Gastrocnemius medialis (tissue), 4 donors: ENCODE measurements at regions not wholly inside any gene's neighbourhood (a gene's known extent, or its start where the extent isn't known, plus 50 kb on each side); places are given as distances from the start of the nearest gene placed in this dataset.

ENCODE experiments used
- ATAC-seq, 2 donors: fragments of 150-250 bp; one replicate each; pipeline ENCODE4 v1.9.1; 2016
- DNase-seq, 2 donors: peaks; one replicate each; pipeline ENCODE4 v3.0.0-alpha.2; 2019
- H3K27ac ChIP-seq, 4 donors: fragments of 200-600 bp; sonication (generic); 1 replicate in 1 of 4; 2 replicates in 3 of 4; pipeline ENCODE4 v1.5.1; 2016 to 2018; ENCODE audit warnings: mild to moderate bottlenecking in 2 of 4, moderate library complexity in 1 of 4
- H3K27me3 ChIP-seq, 3 donors: fragments of 200-600 bp; sonication (generic) in 2 of 3; 1 replicate in 1 of 3; 2 replicates in 2 of 3; pipeline versions ENCODE4 v1.5.1 to v1.6.0; 2016 to 2019; ENCODE audit warnings: mild to moderate bottlenecking in 1 of 3, moderate library complexity in 1 of 3
- H3K36me3 ChIP-seq, 2 donors: fragments of 200-600 bp; sonication (generic) in 1 of 2; one replicate each; pipeline ENCODE4 v1.5.1; 2017 to 2018
- H3K4me1 ChIP-seq, 2 donors: fragments of 200-600 bp; sonication (generic) in 1 of 2; one replicate each; pipeline ENCODE4 v1.5.1; 2016 to 2017; ENCODE audit warnings: mild to moderate bottlenecking in 2 of 2
- H3K4me3 ChIP-seq, 4 donors: fragments of 200-600 bp; sonication (generic) in 3 of 4; 1 replicate in 1 of 4; 2 replicates in 3 of 4; pipeline ENCODE4 v1.5.1; 2016 to 2019; ENCODE audit warnings: mild to moderate bottlenecking in 2 of 4
- H3K9me3 ChIP-seq, 3 donors: fragments of 200-600 bp; sonication (generic) in 2 of 3; 1 replicate in 1 of 3; 2 replicates in 2 of 3; pipeline ENCODE4 v1.5.1; 2016 to 2019
- POLR2A ChIP-seq, 2 donors: fragments of 450-650 bp; IDR thresholded peaks; one replicate each; pipeline ENCODE4 v1.6.1; 2017; ENCODE audit warnings: antibody characterized with exemption in 2 of 2, mild to moderate bottlenecking in 2 of 2, moderate library complexity in 2 of 2
- in situ Hi-C, 4 donors: fragments of 200-750 bp; cut with MboI; loops; one replicate each; pipeline versions ENCODE4 v1.15.0 to v1.8.0; 2017; ENCODE audit warnings: low sequenced_read_pairs in 4 of 4
- intact Hi-C: fragments of 100-400 bp; cut with DNase I; formaldehyde crosslinking; loops from one replicate; pipeline ENCODE4 v1.15.1; 2023; ENCODE audit warnings: low total_unique reads
- TF ChIP-seq, protein P1 (sequence below), 5 experiments: fragments of 450-650 bp in 3 of 5; fragments of 200-600 bp in 2 of 5; sonication (generic) in 2 of 5; IDR thresholded peaks in 4 of 5; conservative IDR thresholded peaks in 1 of 5; 1 replicate in 4 of 5; 2 replicates in 1 of 5; pipeline ENCODE4 v1.5.1; 2016 to 2019; ENCODE audit warnings: antibody characterized with exemption in 5 of 5, mild to moderate bottlenecking in 3 of 5, moderate library complexity in 3 of 5

DNA sequence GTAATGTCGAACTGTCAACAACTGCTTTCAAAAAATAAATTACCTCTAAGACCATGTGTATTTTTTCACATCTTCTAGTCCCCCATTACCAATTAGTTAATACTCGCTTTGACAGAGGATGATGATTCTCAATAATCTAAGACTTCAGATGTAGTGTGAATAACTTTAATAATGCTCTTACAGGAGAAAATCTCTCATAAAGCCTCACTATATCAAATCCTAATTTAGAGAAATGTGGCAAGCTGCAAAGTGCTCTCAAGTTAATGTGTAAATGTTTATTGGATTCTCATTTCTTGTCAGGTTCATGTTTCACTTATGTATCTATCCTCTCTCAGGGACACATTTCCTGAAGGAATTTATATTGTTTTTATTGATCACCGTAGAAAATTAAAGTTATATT is 223.9 kb downstream of the CDH7 start:
- no peak overlapping the region for H3K4me3 ChIP-seq
- intact Hi-C loops (no loop called here), in situ Hi-C loops (no loop called here)
- ATAC-seq (no peak), DNase-seq (no peak)
- no peaks in the 10 kb centered on the region for H3K27me3 ChIP-seq
- no peaks in the 10 kb centered on the region for H3K36me3 ChIP-seq
- H3K27ac ChIP-seq: no peak overlapping the region
- no peaks in the 10 kb centered on the region for H3K4me1 ChIP-seq
- no peak for TF ChIP-seq POLR2A (IDR thresholded peaks at IDR 0.05)
- TF ChIP-seq, protein P1, sequence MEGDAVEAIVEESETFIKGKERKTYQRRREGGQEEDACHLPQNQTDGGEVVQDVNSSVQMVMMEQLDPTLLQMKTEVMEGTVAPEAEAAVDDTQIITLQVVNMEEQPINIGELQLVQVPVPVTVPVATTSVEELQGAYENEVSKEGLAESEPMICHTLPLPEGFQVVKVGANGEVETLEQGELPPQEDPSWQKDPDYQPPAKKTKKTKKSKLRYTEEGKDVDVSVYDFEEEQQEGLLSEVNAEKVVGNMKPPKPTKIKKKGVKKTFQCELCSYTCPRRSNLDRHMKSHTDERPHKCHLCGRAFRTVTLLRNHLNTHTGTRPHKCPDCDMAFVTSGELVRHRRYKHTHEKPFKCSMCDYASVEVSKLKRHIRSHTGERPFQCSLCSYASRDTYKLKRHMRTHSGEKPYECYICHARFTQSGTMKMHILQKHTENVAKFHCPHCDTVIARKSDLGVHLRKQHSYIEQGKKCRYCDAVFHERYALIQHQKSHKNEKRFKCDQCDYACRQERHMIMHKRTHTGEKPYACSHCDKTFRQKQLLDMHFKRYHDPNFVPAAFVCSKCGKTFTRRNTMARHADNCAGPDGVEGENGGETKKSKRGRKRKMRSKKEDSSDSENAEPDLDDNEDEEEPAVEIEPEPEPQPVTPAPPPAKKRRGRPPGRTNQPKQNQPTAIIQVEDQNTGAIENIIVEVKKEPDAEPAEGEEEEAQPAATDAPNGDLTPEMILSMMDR (IDR thresholded peaks at IDR 0.05 in 4 of 5, conservative IDR thresholded peaks at IDR 0.05 in 1 of 5): no peak
- H3K9me3 ChIP-seq: no peaks in the 10 kb centered on the region

DNA sequence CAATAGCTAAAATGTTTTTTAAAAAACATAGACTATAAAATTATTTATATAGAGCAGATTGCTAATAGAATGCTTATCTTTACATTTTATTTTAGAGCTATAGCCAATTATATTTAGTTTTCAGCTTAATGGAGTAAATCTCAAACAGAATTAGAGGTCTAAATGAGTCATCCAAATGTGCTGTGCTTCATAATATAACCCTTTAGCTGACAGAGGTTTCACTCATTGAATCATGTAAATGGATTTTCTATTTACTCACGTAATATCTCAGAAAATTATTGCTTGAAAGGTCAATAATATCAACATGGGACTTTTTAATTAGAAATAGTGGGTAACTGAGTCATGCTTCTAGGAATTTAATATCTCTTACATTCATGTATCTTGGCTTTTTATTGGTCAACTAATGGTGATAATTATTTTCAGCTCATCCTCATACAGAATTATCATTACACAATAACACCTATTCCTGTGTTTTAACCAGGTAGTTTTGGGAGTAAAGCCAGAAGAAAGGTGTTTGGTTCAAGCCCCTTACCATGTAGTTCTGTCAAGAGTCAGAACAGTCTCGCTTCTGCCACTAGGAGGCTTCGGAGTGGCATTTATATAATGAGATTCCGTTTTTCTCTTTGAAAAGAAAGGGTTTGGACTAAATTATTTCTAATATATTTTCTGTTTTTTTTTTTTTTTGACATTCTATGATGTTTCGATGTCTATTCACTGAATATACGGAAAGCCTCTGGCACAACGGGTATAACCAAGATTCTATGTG is 217.6 kb downstream of the CDH7 start:
- Histone ChIP-seq H3K4me1 (no peaks in the 10 kb centered on the region), H3K27me3 (no peaks in the 10 kb centered on the region), H3K36me3 (no peaks in the 10 kb centered on the region), H3K9me3 (no peaks in the 10 kb centered on the region), H3K4me3 (no peak overlapping the region), H3K27ac (no peak overlapping the region)
- in situ Hi-C loops: no loop called here
- intact Hi-C loops: no loop called here
- no peak for TF ChIP-seq POLR2A (IDR thresholded peaks at IDR 0.05)
- TF ChIP-seq, protein P1 (IDR thresholded peaks at IDR 0.05 in 4 of 5, conservative IDR thresholded peaks at IDR 0.05 in 1 of 5): no peak
- ATAC-seq (no peak), DNase-seq (no peak)

DNA sequence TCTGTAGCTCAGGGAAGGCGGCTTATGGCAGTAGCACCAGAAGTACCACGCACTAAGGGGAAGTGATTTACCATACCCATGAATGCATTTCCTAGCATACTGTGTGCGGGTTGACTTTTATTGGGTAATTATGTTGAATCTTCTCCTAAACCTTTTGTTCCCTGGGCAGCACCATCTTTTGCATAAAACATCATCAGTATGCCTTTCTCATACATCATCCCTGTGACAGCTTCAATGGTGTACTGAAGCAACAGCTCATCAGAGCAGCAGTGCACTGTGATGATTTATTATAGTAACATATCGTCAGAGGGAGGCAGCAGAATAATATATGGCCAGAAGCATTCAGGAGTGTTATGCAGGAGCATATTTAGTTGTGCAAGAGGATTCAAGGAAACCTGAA is 204.9 kb downstream of the CDH7 start:
- TF ChIP-seq POLR2A (IDR thresholded peaks at IDR 0.05): no peak
- TF ChIP-seq, protein P1 (IDR thresholded peaks at IDR 0.05 in 4 of 5, conservative IDR thresholded peaks at IDR 0.05 in 1 of 5): no peak
- Histone ChIP-seq H3K4me1 (no peaks in the 10 kb centered on the region), H3K9me3 (no peaks in the 10 kb centered on the region), H3K27ac (no peak overlapping the region), H3K27me3 (no peaks in the 10 kb centered on the region), H3K4me3 (no peak overlapping the region), H3K36me3 (no peaks in the 10 kb centered on the region)
- ATAC-seq (no peak), DNase-seq (no peak)
- intact Hi-C loops: no loop called here
- in situ Hi-C loops: no loop called here

DNA sequence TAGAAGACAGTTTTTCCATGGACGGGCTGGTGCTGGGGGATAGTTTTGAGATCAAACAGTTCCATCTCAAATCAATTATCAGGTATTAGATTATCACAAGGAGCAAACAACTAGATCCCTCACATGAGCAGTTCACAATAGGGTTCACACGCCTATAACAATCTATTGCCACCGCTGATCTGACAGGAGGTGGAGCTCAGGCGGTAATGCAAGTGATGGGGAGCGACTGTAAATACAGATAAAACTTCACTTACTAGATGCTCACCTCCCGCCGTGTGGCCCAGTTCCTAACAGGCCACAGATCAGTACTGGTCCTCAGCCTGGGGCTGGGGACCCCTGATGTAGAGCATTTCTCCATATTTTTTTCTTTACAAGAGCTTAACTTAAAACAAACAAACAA is 203.6 kb downstream of the CDH7 start:
- ATAC-seq (no peak), DNase-seq (no peak)
- in situ Hi-C loops (no loop called here), intact Hi-C loops (no loop called here)
- no peaks in the 10 kb centered on the region for H3K9me3 ChIP-seq
- no peaks in the 10 kb centered on the region for H3K4me1 ChIP-seq
- no peak overlapping the region for H3K4me3 ChIP-seq
- TF ChIP-seq, protein P1 (IDR thresholded peaks at IDR 0.05 in 4 of 5, conservative IDR thresholded peaks at IDR 0.05 in 1 of 5): no peak
- no peak for TF ChIP-seq POLR2A (IDR thresholded peaks at IDR 0.05)
- no peak overlapping the region for H3K27ac ChIP-seq
- H3K36me3 ChIP-seq: no peaks in the 10 kb centered on the region
- no peaks in the 10 kb centered on the region for H3K27me3 ChIP-seq

DNA sequence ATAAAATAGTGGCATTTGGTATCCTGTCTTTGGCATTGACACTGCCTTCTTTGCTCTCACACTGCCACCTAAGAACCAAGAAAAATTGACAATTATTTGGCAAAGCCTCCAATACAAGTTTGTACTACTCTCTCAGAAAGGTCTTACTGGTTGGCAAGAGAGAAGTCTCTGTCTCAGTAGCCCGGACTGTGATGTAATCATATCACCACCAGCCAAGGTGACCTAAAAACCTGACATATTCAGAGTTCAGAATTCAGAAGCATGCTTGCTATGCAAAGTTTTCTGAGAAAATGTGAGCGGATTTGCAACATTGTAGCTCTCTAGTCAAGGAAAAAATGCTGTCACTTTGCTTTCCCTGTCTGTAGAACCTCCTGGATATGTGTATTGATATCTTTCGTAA is 196.0 kb downstream of the CDH7 start:
- TF ChIP-seq POLR2A (IDR thresholded peaks at IDR 0.05): no peak
- TF ChIP-seq, protein P1 (IDR thresholded peaks at IDR 0.05 in 4 of 5, conservative IDR thresholded peaks at IDR 0.05 in 1 of 5): no peak
- ATAC-seq (no peak), DNase-seq (no peak)
- in situ Hi-C loops: no loop called here
- no peaks in the 10 kb centered on the region for H3K27me3 ChIP-seq
- H3K27ac ChIP-seq: no peak overlapping the region
- intact Hi-C loops: no loop called here
- no peaks in the 10 kb centered on the region for H3K9me3 ChIP-seq
- H3K4me3 ChIP-seq: no peak overlapping the region
- no peaks in the 10 kb centered on the region for H3K4me1 ChIP-seq
- H3K36me3 ChIP-seq: no peaks in the 10 kb centered on the region
